ENCODE measurements at regions not wholly inside any gene's neighbourhood (a gene's known extent, or its start where the extent isn't known, plus 50 kb on each side); places are given as distances from the start of the nearest gene placed in this dataset.

GRCh38 chr16:76729525-76729924, 452.3 kb downstream of the CNTNAP4 start:
- no peak for TF ChIP-seq CTCF (IDR thresholded peaks at IDR 0.05)
- TF ChIP-seq MAFK (IDR thresholded peaks at IDR 0.05; ENCODE audit: partially characterized antibody): no peak
- no peak for TF ChIP-seq CEBPB (IDR thresholded peaks at IDR 0.05)
- TF ChIP-seq SMC3 (IDR thresholded peaks at IDR 0.05): no peak
- no peak for TF ChIP-seq E2F6 (IDR thresholded peaks at IDR 0.05; ENCODE audit: borderline replicate concordance, low read depth)
- TF ChIP-seq POLR2A (IDR thresholded peaks at IDR 0.05; ENCODE audit: low read length): no peak
- TF ChIP-seq RFX5 (IDR thresholded peaks at IDR 0.05): no peak
- TF ChIP-seq HDAC2 (IDR thresholded peaks at IDR 0.05): no peak

Measured in A549 (cell line).